ENCODE measurements at regions not wholly inside any gene's neighbourhood (a gene's known extent, or its start where the extent isn't known, plus 50 kb on each side); places are given as distances from the start of the nearest gene placed in this dataset.

DNA sequence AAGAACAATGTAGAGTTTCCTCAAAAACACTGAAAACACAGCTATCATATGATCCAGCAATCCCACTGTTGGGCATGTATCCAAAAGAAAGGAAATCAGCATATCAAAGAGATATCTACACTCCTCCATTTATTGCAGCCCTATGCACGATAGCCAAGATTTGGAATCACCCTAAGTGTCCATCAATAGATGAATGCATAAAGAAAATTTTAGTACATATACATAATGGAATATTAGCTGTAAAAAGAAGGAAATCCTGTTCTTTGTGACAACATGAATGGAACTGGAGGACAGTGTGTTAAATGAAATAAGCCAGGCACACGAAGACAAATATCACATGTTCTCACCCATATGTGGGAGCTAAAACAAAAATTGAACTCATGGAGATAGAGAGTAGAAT is 114.5 kb upstream of the FN1 start:
- TF ChIP-seq, protein P1, sequence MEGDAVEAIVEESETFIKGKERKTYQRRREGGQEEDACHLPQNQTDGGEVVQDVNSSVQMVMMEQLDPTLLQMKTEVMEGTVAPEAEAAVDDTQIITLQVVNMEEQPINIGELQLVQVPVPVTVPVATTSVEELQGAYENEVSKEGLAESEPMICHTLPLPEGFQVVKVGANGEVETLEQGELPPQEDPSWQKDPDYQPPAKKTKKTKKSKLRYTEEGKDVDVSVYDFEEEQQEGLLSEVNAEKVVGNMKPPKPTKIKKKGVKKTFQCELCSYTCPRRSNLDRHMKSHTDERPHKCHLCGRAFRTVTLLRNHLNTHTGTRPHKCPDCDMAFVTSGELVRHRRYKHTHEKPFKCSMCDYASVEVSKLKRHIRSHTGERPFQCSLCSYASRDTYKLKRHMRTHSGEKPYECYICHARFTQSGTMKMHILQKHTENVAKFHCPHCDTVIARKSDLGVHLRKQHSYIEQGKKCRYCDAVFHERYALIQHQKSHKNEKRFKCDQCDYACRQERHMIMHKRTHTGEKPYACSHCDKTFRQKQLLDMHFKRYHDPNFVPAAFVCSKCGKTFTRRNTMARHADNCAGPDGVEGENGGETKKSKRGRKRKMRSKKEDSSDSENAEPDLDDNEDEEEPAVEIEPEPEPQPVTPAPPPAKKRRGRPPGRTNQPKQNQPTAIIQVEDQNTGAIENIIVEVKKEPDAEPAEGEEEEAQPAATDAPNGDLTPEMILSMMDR (IDR thresholded peaks at IDR 0.05; ENCODE audit: borderline replicate concordance, extremely low read depth, insufficient read depth), result no peak
- H3K9me3 ChIP-seq (ENCODE audit: control insufficient read depth in 2 of 3, insufficient read depth in 1 of 3, low read length in 3 of 3), result no peaks in the 10 kb centered on the region
- H3K36me3 ChIP-seq (ENCODE audit: control insufficient read depth in 2 of 3, insufficient read depth in 3 of 3, low read length in 3 of 3), result no peaks in the 10 kb centered on the region
- DNase-seq, result no peak
- no peak overlapping the region for H3K27ac ChIP-seq (ENCODE audit: low read depth in 2 of 2, low read length in 2 of 2)
- no peak for FAIRE-seq
- no peak overlapping the region for H3K9ac ChIP-seq (ENCODE audit: low read length in 3 of 3)
- H3K27me3 ChIP-seq (ENCODE audit: control insufficient read depth, insufficient read depth, low read length), result no peaks in the 10 kb centered on the region
- H3K4me1 ChIP-seq (ENCODE audit: control insufficient read depth in 2 of 3, insufficient read depth in 2 of 3, low read depth in 1 of 3, low read length in 3 of 3), result no peaks in the 10 kb centered on the region
- intact Hi-C loops (cut with DNase I), result no loop called here
- H3K4me3 ChIP-seq (ENCODE audit: low read length in 3 of 3), result no peak overlapping the region

DNA sequence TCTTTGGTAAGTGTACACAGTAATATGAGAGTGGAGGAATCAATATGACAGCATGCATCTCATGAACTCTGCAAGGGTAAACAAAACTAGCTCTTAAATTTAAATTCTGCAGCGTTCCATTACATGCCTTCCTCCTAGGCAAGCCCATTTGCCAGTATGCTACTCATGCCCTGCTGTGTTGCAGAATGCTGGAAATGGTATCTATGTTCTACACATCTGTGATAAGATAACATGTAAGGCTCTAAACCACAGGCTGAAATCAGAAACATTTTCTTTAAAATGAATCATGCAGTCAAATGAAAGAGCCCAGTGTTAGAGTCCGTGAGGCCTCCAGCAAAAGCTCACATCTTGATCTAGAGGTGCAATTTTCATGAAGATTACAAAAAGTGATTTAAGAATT is 112.8 kb upstream of the FN1 start:
- H3K36me3 ChIP-seq (ENCODE audit: control insufficient read depth in 2 of 3, insufficient read depth in 3 of 3, low read length in 3 of 3), result no peaks in the 10 kb centered on the region
- H3K4me3 ChIP-seq (ENCODE audit: low read length in 3 of 3), result no peak overlapping the region
- H3K27ac ChIP-seq (ENCODE audit: low read depth in 2 of 2, low read length in 2 of 2), result no peak overlapping the region
- no peaks in the 10 kb centered on the region for H3K27me3 ChIP-seq (ENCODE audit: control insufficient read depth, insufficient read depth, low read length)
- no peaks in the 10 kb centered on the region for H3K4me1 ChIP-seq (ENCODE audit: control insufficient read depth in 2 of 3, insufficient read depth in 2 of 3, low read depth in 1 of 3, low read length in 3 of 3)
- H3K9ac ChIP-seq (ENCODE audit: low read length in 3 of 3), result no peak overlapping the region
- no peaks in the 10 kb centered on the region for H3K9me3 ChIP-seq (ENCODE audit: control insufficient read depth in 2 of 3, insufficient read depth in 1 of 3, low read length in 3 of 3)
- DNase-seq (no peak), FAIRE-seq (no peak)
- TF ChIP-seq, protein P1 (IDR thresholded peaks at IDR 0.05; ENCODE audit: borderline replicate concordance, extremely low read depth, insufficient read depth), result no peak
- intact Hi-C loops (cut with DNase I), result no loop called here

DNA sequence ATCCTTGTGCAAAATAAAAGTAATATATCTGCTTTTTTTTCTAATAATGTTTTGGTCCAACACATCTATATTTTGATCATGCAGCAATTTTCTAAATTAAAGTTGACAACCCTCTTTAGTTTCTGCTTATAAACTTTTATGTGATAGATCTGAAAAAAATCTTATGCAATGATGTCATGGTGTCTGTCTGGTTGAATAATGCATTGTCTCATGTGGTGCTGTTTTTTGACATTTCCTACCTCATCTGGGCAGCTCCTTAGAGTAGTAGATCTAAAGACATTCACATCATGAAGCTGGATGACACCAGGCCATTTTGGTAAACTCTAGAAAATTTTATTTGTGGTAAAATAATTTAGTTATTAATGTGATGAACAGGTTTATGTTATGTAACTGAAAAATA is 106.8 kb upstream of the FN1 start:
- Histone ChIP-seq H3K36me3 (ENCODE audit: control insufficient read depth in 2 of 3, insufficient read depth in 3 of 3, low read length in 3 of 3) (no peaks in the 10 kb centered on the region), H3K9me3 (ENCODE audit: control insufficient read depth in 2 of 3, insufficient read depth in 1 of 3, low read length in 3 of 3) (no peaks in the 10 kb centered on the region), H3K27me3 (ENCODE audit: control insufficient read depth, insufficient read depth, low read length) (no peaks in the 10 kb centered on the region), H3K27ac (ENCODE audit: low read depth in 2 of 2, low read length in 2 of 2) (no peak overlapping the region), H3K4me1 (ENCODE audit: control insufficient read depth in 2 of 3, insufficient read depth in 2 of 3, low read depth in 1 of 3, low read length in 3 of 3) (no peaks in the 10 kb centered on the region), H3K9ac (ENCODE audit: low read length in 3 of 3) (no peak overlapping the region), H3K4me3 (ENCODE audit: low read length in 3 of 3) (no peak overlapping the region)
- FAIRE-seq (no peak), DNase-seq (no peak)
- TF ChIP-seq, protein P1 (IDR thresholded peaks at IDR 0.05; ENCODE audit: borderline replicate concordance, extremely low read depth, insufficient read depth), result no peak
- intact Hi-C loops (cut with DNase I), result no loop called here

DNA sequence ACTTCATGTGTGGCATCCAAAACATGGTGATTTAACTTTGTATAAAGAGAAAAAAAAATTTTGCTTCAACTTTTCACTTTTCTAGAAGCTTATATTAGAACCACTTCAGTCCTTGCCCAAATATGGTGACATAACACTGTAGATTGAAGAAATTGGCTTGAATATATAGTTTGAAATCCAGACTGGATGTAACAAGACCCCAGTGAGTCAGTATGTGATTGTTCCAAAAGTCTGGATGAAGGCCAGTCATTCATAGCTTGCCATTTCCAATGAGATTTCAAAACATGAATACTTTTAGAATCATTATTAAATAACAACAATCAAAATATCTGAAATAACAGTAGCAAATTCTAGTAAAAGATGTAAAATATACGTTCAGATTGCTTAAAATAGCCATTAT is 104.8 kb upstream of the FN1 start:
- Histone ChIP-seq H3K4me3 (ENCODE audit: low read length in 3 of 3) (no peak overlapping the region), H3K9ac (ENCODE audit: low read length in 3 of 3) (no peak overlapping the region), H3K4me1 (ENCODE audit: control insufficient read depth in 2 of 3, insufficient read depth in 2 of 3, low read depth in 1 of 3, low read length in 3 of 3) (no peaks in the 10 kb centered on the region), H3K9me3 (ENCODE audit: control insufficient read depth in 2 of 3, insufficient read depth in 1 of 3, low read length in 3 of 3) (no peaks in the 10 kb centered on the region), H3K27ac (ENCODE audit: low read depth in 2 of 2, low read length in 2 of 2) (no peak overlapping the region), H3K36me3 (ENCODE audit: control insufficient read depth in 2 of 3, insufficient read depth in 3 of 3, low read length in 3 of 3) (no peaks in the 10 kb centered on the region), H3K27me3 (ENCODE audit: control insufficient read depth, insufficient read depth, low read length) (no peaks in the 10 kb centered on the region)
- FAIRE-seq (no peak), DNase-seq (no peak)
- intact Hi-C loops (cut with DNase I), result no loop called here
- TF ChIP-seq, protein P1 (IDR thresholded peaks at IDR 0.05; ENCODE audit: borderline replicate concordance, extremely low read depth, insufficient read depth), result no peak
